GM18868 (cell line): ENCODE measurements at regions not wholly inside any gene's neighbourhood (a gene's known extent, or its start where the extent isn't known, plus 50 kb on each side); places are given as distances from the start of the nearest gene placed in this dataset.
"Not testable (repeated sequence)": the region's sequence is repeated elsewhere in the genome, so short reads cannot be mapped to it uniquely, and the experiment has no call there.

Experiments
- ATAC-seq: cut with Tn5 transposase; IDR thresholded peaks from one replicate; pipeline ENCODE4 v1.9.1; 2021; ENCODE audit warnings: mild to moderate bottlenecking, moderate library complexity; ENCODE audit not compliant: unreplicated experiment

GRCh38 chr2:114128725-114129124, 238.8 kb downstream of the ACTR3 start:
- no peak for ATAC-seq

- ATAC-seq: not testable (repeated sequence)
Observed at GRCh38 chr2:114132050-114132449, 242.2 kb downstream of the ACTR3 start.

- ATAC-seq: no peak
Observed at GRCh38 chr2:114134146-114134545, 244.3 kb downstream of the ACTR3 start.

- ATAC-seq: no peak
Observed at GRCh38 chr2:114139542-114139941, 249.7 kb downstream of the ACTR3 start.

- no peak for ATAC-seq
Observed at GRCh38 chr2:114156366-114157056, 266.6 kb downstream of the ACTR3 start.

- ATAC-seq: no peak
Observed at GRCh38 chr2:114157057-114157385, 267.1 kb downstream of the ACTR3 start.

- ATAC-seq: no peak
Observed at GRCh38 chr2:114160263-114160981, 270.5 kb downstream of the ACTR3 start.

- ATAC-seq: no peak
Observed at GRCh38 chr2:114161371-114161770, 271.5 kb downstream of the ACTR3 start.

GRCh38 chr2:114167799-114168198, 274.6 kb upstream of the DPP10 start:
- ATAC-seq: no peak

GRCh38 chr2:114170070-114170469, 272.4 kb upstream of the DPP10 start:
- ATAC-seq: no peak

GRCh38 chr2:114175507-114175906, 266.9 kb upstream of the DPP10 start:
- no peak for ATAC-seq

GRCh38 chr2:114185501-114185900, 256.9 kb upstream of the DPP10 start:
- ATAC-seq: no peak

- no peak for ATAC-seq
Observed at GRCh38 chr2:114192362-114192761, 250.1 kb upstream of the DPP10 start.

GRCh38 chr2:114201781-114202180, 240.7 kb upstream of the DPP10 start:
- ATAC-seq: no peak

GRCh38 chr2:114203679-114204078, 238.8 kb upstream of the DPP10 start:
- no peak for ATAC-seq

- no peak for ATAC-seq
Observed at GRCh38 chr2:114213808-114214207, 228.6 kb upstream of the DPP10 start.

GRCh38 chr2:114218383-114218782, 224.1 kb upstream of the DPP10 start:
- ATAC-seq: no peak

- no peak for ATAC-seq
Observed at GRCh38 chr2:114219456-114219855, 223.0 kb upstream of the DPP10 start.

- no peak for ATAC-seq
Observed at GRCh38 chr2:114222344-114222743, 220.1 kb upstream of the DPP10 start.

GRCh38 chr2:114231921-114232320, 210.5 kb upstream of the DPP10 start:
- peak; percentile 45 for ATAC-seq

GRCh38 chr2:114237331-114237730, 205.1 kb upstream of the DPP10 start:
- ATAC-seq: no peak

GRCh38 chr2:114238910-114239559, 203.4 kb upstream of the DPP10 start:
- no peak for ATAC-seq
